HepG2 (cell line): ENCODE measurements at regions not wholly inside any gene's neighbourhood (a gene's known extent, or its start where the extent isn't known, plus 50 kb on each side); places are given as distances from the start of the nearest gene placed in this dataset.
A peak's percentile ranks its signal among the peaks of the same experiment; 100 is the strongest.

Source experiments
- MEF2D ChIP-seq: sonication (generic); formaldehyde crosslinking; IDR thresholded peaks from 2 replicates; pipeline ENCODE4 v1.5.1; 2020; ENCODE audit warnings: mild to moderate bottlenecking, missing genetic modification reagents
- MLLT10 ChIP-seq: sonication (generic); formaldehyde crosslinking; IDR thresholded peaks from 2 replicates; pipeline ENCODE4 v1.4.0; 2020; ENCODE audit warnings: missing genetic modification reagents
- NONO ChIP-seq, 2 experiments: fragments of 450-650 bp in 1 of 2; sonication (generic) in 1 of 2; formaldehyde crosslinking in 1 of 2; IDR thresholded peaks in 1 of 2; conservative IDR thresholded peaks in 1 of 2; 2 replicates each; pipeline versions ENCODE4 v1.6.1 to v1.8.0; 2017 to 2022; ENCODE audit warnings: mild to moderate bottlenecking in 1 of 2, missing genetic modification reagents in 1 of 2, moderate library complexity in 1 of 2
- PHF8 ChIP-seq: sonication (generic); formaldehyde crosslinking; IDR thresholded peaks from 2 replicates; pipeline ENCODE4 v1.5.0; 2020; ENCODE audit warnings: missing genetic modification reagents
- POGZ ChIP-seq: sonication (generic); formaldehyde crosslinking; IDR thresholded peaks from 2 replicates; pipeline ENCODE4 v1.4.0; 2020; ENCODE audit warnings: mild to moderate bottlenecking, missing genetic modification reagents
- POLR2AphosphoS5 ChIP-seq: IDR thresholded peaks from 2 replicates; pipeline ENCODE4 v1.6.1; 2012; ENCODE audit warnings: low read depth, low read length
- PPARG ChIP-seq: conservative IDR thresholded peaks from 2 replicates; pipeline ENCODE4 v1.6.1; 2016; ENCODE audit warnings: missing biosample characterization, missing genetic modification reagents
- RAD21 ChIP-seq: fragments of 450-650 bp; formaldehyde crosslinking; IDR thresholded peaks from 2 replicates; pipeline ENCODE4 v1.5.0; 2020; ENCODE audit warnings: mild to moderate bottlenecking
- SALL1 ChIP-seq: sonication (generic); formaldehyde crosslinking; IDR thresholded peaks from 2 replicates; pipeline ENCODE4 v1.8.0; 2022; ENCODE audit warnings: mild to moderate bottlenecking, missing genetic modification reagents
- SMC3 ChIP-seq: IDR thresholded peaks from 2 replicates; pipeline ENCODE4 v1.6.1; 2011; ENCODE audit warnings: low read length, improper control_type of control experiment
- STAG1 ChIP-seq: sonication (generic); formaldehyde crosslinking; IDR thresholded peaks from 2 replicates; pipeline ENCODE4 v1.4.0; 2020; ENCODE audit warnings: missing genetic modification reagents
- TBP ChIP-seq: sonication (generic); formaldehyde crosslinking; IDR thresholded peaks from 2 replicates; pipeline ENCODE4 v1.5.0; 2020; ENCODE audit warnings: missing genetic modification reagents
- TBX2 ChIP-seq: sonication (generic); formaldehyde crosslinking; IDR thresholded peaks from 2 replicates; pipeline ENCODE4 v1.5.0; 2020; ENCODE audit warnings: missing genetic modification reagents, mild to moderate bottlenecking, borderline replicate concordance
- YY1 ChIP-seq: IDR thresholded peaks from 2 replicates; pipeline ENCODE4 v1.6.1; 2011; ENCODE audit warnings: low read length, low read depth, moderate library complexity, mild to moderate bottlenecking; ENCODE audit not compliant: insufficient read depth, insufficient replicate concordance
- ZMYM4 ChIP-seq: sonication (generic); formaldehyde crosslinking; IDR thresholded peaks from 2 replicates; pipeline ENCODE4 v1.8.1; 2023; ENCODE audit warnings: mild to moderate bottlenecking, missing genetic modification reagents
- ZNF136 ChIP-seq: sonication (generic); formaldehyde crosslinking; IDR thresholded peaks from 2 replicates; pipeline ENCODE4 v1.8.1; 2022; ENCODE audit warnings: low read depth, mild to moderate bottlenecking, moderate library complexity, missing genetic modification reagents
- ZNF317 ChIP-seq: sonication (generic); formaldehyde crosslinking; IDR thresholded peaks from 2 replicates; pipeline ENCODE4 v1.5.0; 2020; ENCODE audit warnings: mild to moderate bottlenecking, missing genetic modification reagents
- ZNF710 ChIP-seq: sonication (generic); formaldehyde crosslinking; IDR thresholded peaks from 2 replicates; pipeline ENCODE4 v1.5.0; 2020; ENCODE audit warnings: mild to moderate bottlenecking, missing genetic modification reagents, borderline replicate concordance
- ZNF790 ChIP-seq: sonication (generic); formaldehyde crosslinking; IDR thresholded peaks from 2 replicates; pipeline ENCODE4 v1.8.0; 2022; ENCODE audit warnings: missing genetic modification reagents, mild to moderate bottlenecking, borderline replicate concordance
- TF ChIP-seq, protein P1 (sequence below): sonication (generic); formaldehyde crosslinking; IDR thresholded peaks from 2 replicates; pipeline ENCODE4; 2020; ENCODE audit warnings: missing genetic modification reagents, mild to moderate bottlenecking, borderline replicate concordance
- TF ChIP-seq, protein P2 (sequence below): IDR thresholded peaks from 2 replicates; pipeline ENCODE4 v1.6.1; 2016; ENCODE audit warnings: missing genetic modification reagents, missing compliant biosample characterization
- TF ChIP-seq, protein P3 (sequence below): sonication (generic); formaldehyde crosslinking; IDR thresholded peaks from 2 replicates; pipeline ENCODE4 v1.4.0; 2020; ENCODE audit warnings: mild to moderate bottlenecking, low read depth, missing genetic modification reagents

GRCh38 chr2:74778381-74779264 lies 55.3 kb upstream of the HK2 start (continued):
- TF ChIP-seq, protein P1, sequence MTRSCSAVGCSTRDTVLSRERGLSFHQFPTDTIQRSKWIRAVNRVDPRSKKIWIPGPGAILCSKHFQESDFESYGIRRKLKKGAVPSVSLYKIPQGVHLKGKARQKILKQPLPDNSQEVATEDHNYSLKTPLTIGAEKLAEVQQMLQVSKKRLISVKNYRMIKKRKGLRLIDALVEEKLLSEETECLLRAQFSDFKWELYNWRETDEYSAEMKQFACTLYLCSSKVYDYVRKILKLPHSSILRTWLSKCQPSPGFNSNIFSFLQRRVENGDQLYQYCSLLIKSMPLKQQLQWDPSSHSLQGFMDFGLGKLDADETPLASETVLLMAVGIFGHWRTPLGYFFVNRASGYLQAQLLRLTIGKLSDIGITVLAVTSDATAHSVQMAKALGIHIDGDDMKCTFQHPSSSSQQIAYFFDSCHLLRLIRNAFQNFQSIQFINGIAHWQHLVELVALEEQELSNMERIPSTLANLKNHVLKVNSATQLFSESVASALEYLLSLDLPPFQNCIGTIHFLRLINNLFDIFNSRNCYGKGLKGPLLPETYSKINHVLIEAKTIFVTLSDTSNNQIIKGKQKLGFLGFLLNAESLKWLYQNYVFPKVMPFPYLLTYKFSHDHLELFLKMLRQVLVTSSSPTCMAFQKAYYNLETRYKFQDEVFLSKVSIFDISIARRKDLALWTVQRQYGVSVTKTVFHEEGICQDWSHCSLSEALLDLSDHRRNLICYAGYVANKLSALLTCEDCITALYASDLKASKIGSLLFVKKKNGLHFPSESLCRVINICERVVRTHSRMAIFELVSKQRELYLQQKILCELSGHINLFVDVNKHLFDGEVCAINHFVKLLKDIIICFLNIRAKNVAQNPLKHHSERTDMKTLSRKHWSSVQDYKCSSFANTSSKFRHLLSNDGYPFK (CRISPR knock-in tag), result peak; percentile 56; the same call in 1 of the 2 replicates
- TF ChIP-seq TBP (CRISPR knock-in tag) (no peak), POLR2AphosphoS5 (0 out of 2 replicates have a peak, but pooled peaks have one; percentile 19), PPARG (CRISPR knock-in tag) (peak; percentile 68; the same call in 1 of the 2 replicates), ZMYM4 (CRISPR knock-in tag) (peak; percentile 44; the same call in 1 of the 2 replicates), ZNF790 (CRISPR knock-in tag) (no peak), STAG1 (peak; percentile 17; the same call in 1 of the 2 replicates), SMC3 (peak; percentile 13; the same call in 1 of the 2 replicates), YY1 (peak; percentile 82), TBX2 (CRISPR knock-in tag) (peak; percentile 53; the same call in 1 of the 2 replicates), ZNF317 (CRISPR knock-in tag) (0 out of 2 replicates have a peak, but pooled peaks have one; percentile 65), RAD21 (peak; percentile 52; the same call in 1 of the 2 replicates), PHF8 (CRISPR knock-in tag) (no peak), POGZ (peak; percentile 31; the same call in 1 of the 2 replicates), MEF2D (peak; percentile 71; the same call in 1 of the 2 replicates), NONO (IDR thresholded peaks at IDR 0.05) (no peak), NONO (CRISPR knock-in tag; conservative IDR thresholded peaks at IDR 0.05) (0 out of 2 replicates have a peak, but pooled peaks have one; percentile 5), ZNF136 (CRISPR knock-in tag) (0 out of 2 replicates have a peak, but pooled peaks have one; percentile 18), MLLT10 (no peak), ZNF710 (peak; percentile 85), SALL1 (peak; percentile 86)
- TF ChIP-seq, protein P2, sequence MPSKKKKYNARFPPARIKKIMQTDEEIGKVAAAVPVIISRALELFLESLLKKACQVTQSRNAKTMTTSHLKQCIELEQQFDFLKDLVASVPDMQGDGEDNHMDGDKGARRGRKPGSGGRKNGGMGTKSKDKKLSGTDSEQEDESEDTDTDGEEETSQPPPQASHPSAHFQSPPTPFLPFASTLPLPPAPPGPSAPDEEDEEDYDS (CRISPR knock-in tag), result 0 out of 2 replicates have a peak, but pooled peaks have one; percentile 37
- TF ChIP-seq, protein P3, sequence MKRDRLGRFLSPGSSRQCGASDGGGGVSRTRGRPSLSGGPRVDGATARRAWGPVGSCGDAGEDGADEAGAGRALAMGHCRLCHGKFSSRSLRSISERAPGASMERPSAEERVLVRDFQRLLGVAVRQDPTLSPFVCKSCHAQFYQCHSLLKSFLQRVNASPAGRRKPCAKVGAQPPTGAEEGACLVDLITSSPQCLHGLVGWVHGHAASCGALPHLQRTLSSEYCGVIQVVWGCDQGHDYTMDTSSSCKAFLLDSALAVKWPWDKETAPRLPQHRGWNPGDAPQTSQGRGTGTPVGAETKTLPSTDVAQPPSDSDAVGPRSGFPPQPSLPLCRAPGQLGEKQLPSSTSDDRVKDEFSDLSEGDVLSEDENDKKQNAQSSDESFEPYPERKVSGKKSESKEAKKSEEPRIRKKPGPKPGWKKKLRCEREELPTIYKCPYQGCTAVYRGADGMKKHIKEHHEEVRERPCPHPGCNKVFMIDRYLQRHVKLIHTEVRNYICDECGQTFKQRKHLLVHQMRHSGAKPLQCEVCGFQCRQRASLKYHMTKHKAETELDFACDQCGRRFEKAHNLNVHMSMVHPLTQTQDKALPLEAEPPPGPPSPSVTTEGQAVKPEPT, result no peak
